GM19467 (cell line): ENCODE measurements at regions not wholly inside any gene's neighbourhood (a gene's known extent, or its start where the extent isn't known, plus 50 kb on each side); places are given as distances from the start of the nearest gene placed in this dataset.
"Not testable (repeated sequence)": the region's sequence is repeated elsewhere in the genome, so short reads cannot be mapped to it uniquely, and the experiment has no call there.

Experiments used
- ATAC-seq: cut with Tn5 transposase; IDR thresholded peaks from one replicate; pipeline ENCODE4 v1.9.1; 2021; ENCODE audit warnings: mild to moderate bottlenecking, moderate library complexity; ENCODE audit not compliant: unreplicated experiment

DNA sequence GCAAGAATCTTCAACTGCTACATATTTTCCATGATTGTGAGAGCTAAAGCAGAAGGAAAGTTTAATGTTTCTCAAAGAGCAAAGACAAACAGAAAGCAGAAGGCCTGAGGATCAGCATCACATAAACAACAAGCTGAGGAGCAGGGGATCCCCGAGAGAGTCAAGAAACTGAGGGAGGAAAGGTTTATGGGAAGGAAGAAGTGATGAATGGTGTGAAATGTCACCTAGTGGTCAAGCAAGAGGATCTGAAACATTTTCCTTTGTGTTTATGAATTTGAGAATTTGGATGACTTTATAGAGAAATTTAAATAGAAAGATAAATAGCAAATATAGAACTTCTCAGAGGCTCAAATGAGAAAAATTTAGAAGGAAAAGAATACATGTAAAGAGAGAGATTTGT lies 481.9 kb downstream of the CHSY3 start:
- no peak for ATAC-seq

GRCh38 chr5:130385656-130386055 lies 481.4 kb downstream of the CHSY3 start:
- ATAC-seq = no peak

- ATAC-seq = no peak
These were observed 461.7 kb downstream of the CHSY3 start for GRCh38 chr5:130365956-130366355.

DNA sequence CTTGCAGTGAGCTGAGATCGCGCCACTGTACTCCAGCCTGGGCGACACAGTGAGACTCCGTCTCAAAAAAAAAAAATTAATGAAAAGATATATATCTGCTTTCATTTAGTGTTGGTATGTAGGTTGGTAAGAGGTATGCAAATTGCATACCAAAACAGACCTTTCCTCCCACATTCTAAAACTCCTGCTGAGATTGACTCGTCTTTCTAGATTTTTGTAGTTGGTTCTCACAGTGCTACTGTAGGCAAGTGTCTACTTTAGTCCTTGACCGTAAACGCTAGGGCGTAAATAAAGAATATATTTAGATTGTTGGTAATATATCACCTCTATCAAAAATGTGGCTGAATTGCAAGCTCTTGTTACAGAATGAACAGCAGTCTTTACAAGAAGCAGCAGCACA lies 445.9 kb downstream of the CHSY3 start:
- ATAC-seq = no peak

DNA sequence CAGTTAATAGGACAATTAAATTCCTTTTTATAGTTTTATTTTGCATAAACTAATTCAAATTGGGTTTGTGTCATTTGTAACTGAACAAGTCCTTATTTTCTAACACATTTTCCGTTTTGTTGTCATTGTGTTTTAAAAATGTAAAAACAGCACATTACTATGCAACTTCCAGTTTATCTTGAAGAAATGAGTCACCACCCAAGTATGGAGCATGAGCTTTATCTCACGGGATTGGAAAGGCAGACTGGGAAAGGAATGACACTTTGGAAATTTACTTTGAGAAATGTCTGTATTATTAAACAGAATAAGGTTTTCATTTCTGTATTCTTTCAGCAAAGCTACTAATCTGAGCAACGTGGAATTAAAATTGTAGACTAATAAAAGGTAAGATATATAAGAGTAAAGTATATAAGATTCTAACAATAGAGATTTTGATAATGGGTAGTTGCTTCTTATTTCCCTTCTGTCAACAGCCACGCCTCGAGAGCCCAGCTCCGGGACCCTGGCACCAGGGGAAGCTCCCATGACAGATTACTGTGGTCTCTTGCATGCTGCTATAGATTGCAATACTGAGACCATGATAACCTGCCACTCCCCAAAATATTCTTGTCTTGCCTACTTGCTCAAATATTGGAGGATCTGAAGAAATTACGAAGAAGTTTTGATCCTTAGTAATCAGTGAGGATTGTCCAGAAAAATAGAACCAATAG lies 433.1 kb downstream of the CHSY3 start:
- no peak for ATAC-seq

DNA sequence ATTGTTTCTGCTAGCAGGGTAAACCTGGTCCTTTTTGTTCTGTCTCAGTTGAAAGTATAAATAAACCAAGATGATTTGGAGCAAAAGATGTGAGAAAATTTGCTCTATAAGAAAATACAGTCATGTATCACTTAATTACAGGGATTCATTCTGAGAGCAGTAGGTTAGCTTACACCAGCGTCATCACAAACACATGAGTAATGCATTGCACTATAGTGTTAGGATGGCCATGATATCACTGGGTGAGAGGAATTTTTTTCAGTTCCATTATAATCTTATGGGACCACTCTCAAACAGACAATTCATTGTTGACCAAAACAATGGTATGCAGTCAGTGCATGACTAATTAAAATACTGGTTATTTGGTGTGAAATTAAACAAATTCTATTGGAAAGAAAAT lies 430.9 kb downstream of the CHSY3 start:
- ATAC-seq = no peak

DNA sequence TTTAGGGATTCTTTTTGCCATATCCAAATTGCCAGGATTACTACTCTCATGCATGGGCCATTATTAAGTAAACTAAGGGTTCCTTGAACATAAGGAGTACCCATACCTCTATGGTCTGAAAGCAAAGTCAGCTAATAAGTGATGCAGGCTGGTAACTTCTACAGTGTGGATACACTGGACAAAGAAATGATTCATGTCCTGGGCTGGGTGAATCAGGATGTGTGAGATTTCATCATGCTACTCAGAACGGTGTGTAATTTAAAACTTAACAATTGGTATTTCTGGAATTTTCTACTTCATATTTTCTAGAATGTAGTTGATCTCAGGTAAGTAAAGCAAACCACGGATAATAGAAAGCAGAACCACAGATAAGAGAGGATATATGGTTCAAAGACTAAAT lies 428.8 kb downstream of the CHSY3 start:
- ATAC-seq = no peak

DNA sequence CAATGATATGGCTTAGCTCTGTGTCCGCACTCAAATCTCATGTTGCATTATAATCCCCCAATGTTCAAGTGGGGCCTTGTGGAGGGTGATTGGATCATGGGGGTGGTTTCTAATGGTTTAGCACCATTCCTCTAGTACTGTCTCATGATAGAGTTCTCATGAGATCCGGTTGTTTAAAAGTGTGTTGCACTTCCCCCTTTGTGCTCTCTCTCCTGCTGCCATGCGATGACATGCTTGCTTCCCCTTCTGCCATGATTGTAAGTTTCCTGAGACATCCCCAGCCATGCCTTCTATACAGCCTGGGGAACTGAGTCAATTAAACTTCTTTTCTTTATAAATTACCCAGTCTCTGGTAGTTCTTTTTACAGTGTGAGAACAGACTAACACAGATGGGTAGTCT lies 427.1 kb downstream of the CHSY3 start:
- no peak for ATAC-seq

GRCh38 chr5:130324953-130325671 lies 420.8 kb downstream of the CHSY3 start:
- no peak for ATAC-seq

- ATAC-seq = peak; percentile 100
These were observed 419.7 kb downstream of the CHSY3 start for GRCh38 chr5:130323804-130324454.

DNA sequence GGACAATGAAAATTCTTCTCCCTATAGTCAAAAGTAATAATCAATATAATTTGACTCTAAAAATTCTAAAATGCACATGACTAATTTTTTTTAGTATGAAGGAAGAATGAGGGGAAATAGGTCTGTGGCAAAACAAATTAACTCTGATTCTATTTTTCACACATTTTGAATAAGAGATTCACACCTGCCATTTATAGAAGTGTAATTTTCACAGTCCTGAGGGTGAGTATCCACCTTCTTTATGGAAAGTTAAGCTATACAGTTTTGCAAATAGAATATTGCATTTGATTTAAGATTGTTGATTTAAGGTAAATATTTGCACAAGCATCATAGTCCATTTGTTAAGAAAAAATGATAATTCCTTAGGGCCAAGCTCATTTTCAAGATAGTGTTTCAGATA lies 417.7 kb downstream of the CHSY3 start:
- no peak for ATAC-seq

DNA sequence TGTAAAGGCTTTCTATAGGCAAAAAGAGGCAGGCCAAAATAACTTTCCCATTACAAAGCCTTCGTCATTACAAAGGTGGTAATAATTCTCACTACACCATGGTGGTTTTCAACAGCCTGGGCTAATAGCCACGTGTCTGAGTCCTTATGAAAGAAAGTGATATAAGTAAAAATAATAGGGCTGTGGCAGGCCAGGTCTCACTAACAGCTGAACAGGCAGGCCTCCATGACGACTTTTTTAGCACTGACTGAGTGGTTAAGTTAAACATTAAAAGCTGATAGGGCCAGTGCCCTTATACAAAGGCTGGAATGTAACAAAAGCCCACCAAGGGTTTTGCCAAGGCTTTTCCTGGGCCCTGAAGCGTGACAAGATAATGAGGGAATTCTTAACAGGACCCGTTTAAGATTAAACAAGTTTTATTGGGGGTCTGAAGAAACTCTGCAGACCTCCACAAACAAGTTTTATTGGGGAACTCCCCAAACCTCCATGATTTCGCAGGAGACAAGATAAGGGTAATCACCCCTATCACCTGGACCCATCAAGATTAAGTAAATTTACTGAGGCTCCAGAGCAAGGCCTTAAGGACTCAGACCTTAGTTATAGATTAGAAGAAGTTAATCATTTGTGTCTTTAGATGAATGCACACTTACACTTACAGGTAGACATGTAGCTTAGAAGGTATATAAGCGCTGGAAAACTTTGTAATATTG lies 412.9 kb downstream of the CHSY3 start:
- peak; percentile 85 for ATAC-seq

DNA sequence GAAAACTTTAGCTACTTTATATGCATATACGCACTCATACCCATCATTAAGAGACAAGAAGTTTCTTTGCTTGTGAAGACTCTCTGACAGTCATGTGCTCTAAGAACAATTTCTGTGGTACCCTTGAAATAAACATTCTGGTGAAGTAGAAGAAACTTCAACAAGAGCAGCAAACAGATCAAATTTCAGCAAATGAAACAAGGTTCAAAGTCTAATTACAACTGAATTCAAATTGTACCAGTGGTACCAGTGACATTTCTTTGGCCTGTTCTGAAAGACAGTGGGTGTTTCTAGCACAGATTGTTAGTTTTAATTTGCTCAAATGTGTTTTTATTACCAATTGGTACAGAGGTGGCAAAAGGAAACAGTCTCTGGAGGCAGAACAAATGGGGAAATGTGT lies 391.0 kb downstream of the CHSY3 start:
- no peak for ATAC-seq

DNA sequence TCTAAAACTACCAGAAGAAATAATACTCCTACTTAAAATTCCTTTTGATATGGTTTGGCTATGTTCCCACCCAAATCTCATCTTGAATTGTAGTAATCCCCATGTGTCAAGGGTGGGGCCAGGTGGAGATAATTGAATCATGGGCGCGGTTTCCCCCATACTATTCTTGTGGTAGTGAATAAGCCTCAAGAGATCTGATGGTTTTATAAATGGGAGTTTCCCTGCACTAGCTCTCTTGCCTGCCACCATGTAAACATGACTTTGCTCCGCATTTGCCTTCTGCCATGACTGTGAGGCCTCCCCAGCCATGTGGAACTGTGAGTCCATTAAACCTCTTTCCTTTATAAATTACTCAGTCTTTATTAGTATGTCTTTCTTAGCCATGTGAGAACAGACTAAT lies 390.5 kb downstream of the CHSY3 start:
- not testable (repeated sequence) for ATAC-seq

- ATAC-seq = no peak
These were observed 386.0 kb downstream of the CHSY3 start for GRCh38 chr5:130290219-130290618.

GRCh38 chr5:130289132-130290088 lies 385.1 kb downstream of the CHSY3 start:
- no peak for ATAC-seq

DNA sequence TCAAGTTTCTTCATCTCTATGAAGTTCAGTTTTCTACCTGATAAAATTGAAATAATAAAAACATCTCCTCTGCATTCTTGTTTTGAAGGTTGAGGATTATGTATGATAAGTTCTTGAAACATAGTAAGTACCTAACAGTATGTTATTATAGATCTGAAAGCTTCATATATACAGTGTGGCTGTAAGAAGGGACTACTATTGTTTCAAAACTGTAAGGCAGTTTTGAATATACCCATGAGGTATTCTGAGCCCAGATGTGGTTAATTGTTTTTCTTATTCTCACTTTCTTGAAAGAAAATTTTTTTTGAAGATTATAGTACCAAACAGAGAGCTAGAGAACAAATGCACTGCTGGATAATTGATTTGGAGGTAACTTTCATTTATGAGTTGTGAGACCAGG lies 383.2 kb downstream of the CHSY3 start:
- no peak for ATAC-seq

- ATAC-seq = no peak
These were observed 382.7 kb downstream of the CHSY3 start for GRCh38 chr5:130286971-130287370.

GRCh38 chr5:130282049-130282448 lies 377.8 kb downstream of the CHSY3 start:
- no peak for ATAC-seq

DNA sequence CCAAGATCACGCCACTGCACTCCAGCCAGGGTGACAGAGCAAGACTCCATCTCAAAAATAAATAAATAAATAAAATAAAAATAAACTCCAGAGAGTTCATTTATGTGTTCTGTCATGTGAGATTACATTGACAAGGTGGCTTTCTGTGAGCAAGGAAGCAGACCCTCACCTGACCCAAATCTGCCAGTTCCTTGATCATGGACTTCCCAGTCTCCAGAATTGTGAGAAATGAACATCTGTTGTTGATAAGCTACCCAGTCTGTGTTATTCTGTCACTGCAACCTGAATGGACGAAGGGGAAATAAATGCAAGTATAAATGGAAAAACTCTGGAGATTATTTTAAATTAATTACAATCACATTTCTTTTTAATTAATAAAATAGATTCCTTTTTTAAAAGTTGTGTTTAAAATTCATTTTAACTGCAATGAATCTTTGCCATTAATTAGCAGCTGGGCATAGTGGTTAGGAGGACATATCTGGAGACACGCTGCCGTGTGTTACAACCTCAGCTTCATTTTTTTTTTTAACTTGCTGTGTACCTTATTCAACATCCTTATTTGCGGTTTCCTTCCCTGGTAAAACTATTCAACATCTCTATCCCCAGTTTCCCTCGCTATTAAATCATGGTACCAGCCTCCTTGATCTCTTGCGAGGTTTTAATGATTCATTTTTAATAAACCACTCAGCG lies 376.4 kb downstream of the CHSY3 start:
- ATAC-seq = no peak
